Lung microvascular endothelial cell (primary cell): ENCODE measurements at regions not wholly inside any gene's neighbourhood (a gene's known extent, or its start where the extent isn't known, plus 50 kb on each side); places are given as distances from the start of the nearest gene placed in this dataset.
A peak's percentile ranks its signal among the peaks of the same experiment; 100 is the strongest.
"Not testable (repeated sequence)": the region's sequence is repeated elsewhere in the genome, so short reads cannot be mapped to it uniquely, and the experiment has no call there.

Experiments used
- DNase-seq, 2 donors: peaks; one replicate each; pipeline versions ENCODE4 v3.0.0 to v3.0.0-alpha.2; 2010; ENCODE audit warnings: low read depth in 2 of 2

- DNase-seq = peak in 1 of 2 donors; percentile 6
Measured at GRCh38 chr6:816510-817084, 123.7 kb upstream of the EXOC2 start.

GRCh38 chr6:815348-815738 is 122.4 kb upstream of the EXOC2 start:
- peak in 1 of 2 donors; percentile 4 for DNase-seq

- no peak for DNase-seq
Measured at GRCh38 chr6:814378-815347, 121.7 kb upstream of the EXOC2 start.

GRCh38 chr6:811831-812230 is 118.9 kb upstream of the EXOC2 start:
- DNase-seq = no peak

GRCh38 chr6:811191-811590 is 118.3 kb upstream of the EXOC2 start:
- DNase-seq = no peak

GRCh38 chr6:804771-805170 is 111.8 kb upstream of the EXOC2 start:
- DNase-seq = no peak

- DNase-seq = no peak
Measured at GRCh38 chr6:804317-804716, 111.4 kb upstream of the EXOC2 start.

- no peak for DNase-seq
Measured at GRCh38 chr6:803191-803977, 110.4 kb upstream of the EXOC2 start.

GRCh38 chr6:802701-803100 is 109.8 kb upstream of the EXOC2 start:
- DNase-seq = peak; percentile 14 to 26

GRCh38 chr6:802223-802622 is 109.3 kb upstream of the EXOC2 start:
- DNase-seq = not testable (repeated sequence)

GRCh38 chr6:799769-800168 is 106.8 kb upstream of the EXOC2 start:
- no peak for DNase-seq

- DNase-seq = peak; percentile 69 to 70
Measured at GRCh38 chr6:797479-798077, 104.6 kb upstream of the EXOC2 start.

GRCh38 chr6:795046-795685 is 102.2 kb upstream of the EXOC2 start:
- no peak for DNase-seq

- no peak for DNase-seq
Measured at GRCh38 chr6:793261-793660, 100.3 kb upstream of the EXOC2 start.

GRCh38 chr6:792662-793061 is 99.7 kb upstream of the EXOC2 start:
- DNase-seq = no peak

GRCh38 chr6:788058-788457 is 95.1 kb upstream of the EXOC2 start:
- no peak for DNase-seq

- DNase-seq = peak; percentile 42 to 56
Measured at GRCh38 chr6:786946-787763, 94.2 kb upstream of the EXOC2 start.

GRCh38 chr6:783966-784735 is 91.2 kb upstream of the EXOC2 start:
- no peak for DNase-seq

GRCh38 chr6:782141-782540 is 89.2 kb upstream of the EXOC2 start:
- no peak for DNase-seq
